GM23338 (cell line): ENCODE measurements at regions not wholly inside any gene's neighbourhood (a gene's known extent, or its start where the extent isn't known, plus 50 kb on each side); places are given as distances from the start of the nearest gene placed in this dataset.

ENCODE experiments used
- ATAC-seq: fragments of 200-7000 bp; cut with Tn5 transposase; 3 replicates; pipeline ENCODE4 v1.9.1; 2020
- DNase-seq: peaks from one replicate; pipeline ENCODE4 v3.0.0-alpha.2; 2015; ENCODE audit warnings: low spot score
- H2AFZ ChIP-seq: fragments of 200-600 bp; sonication (generic); 2 replicates; pipeline ENCODE4 v1.8.0; 2016; ENCODE audit warnings: antibody characterized with exemption, mild to moderate bottlenecking, moderate library complexity
- H3F3A ChIP-seq: fragments of 200-600 bp; sonication (generic); replicated peaks from 2 replicates; pipeline ENCODE4 v1.8.0; 2017; ENCODE audit warnings: antibody characterized with exemption, mixed run types, low read depth
- H3K27ac ChIP-seq: fragments of 200-600 bp; sonication (generic); 2 replicates; pipeline ENCODE4 v1.6.1; 2016; ENCODE audit warnings: low read depth
- H3K27me3 ChIP-seq: fragments of 200-600 bp; sonication (generic); 2 replicates; pipeline ENCODE4 v1.8.0; 2016; ENCODE audit warnings: mild to moderate bottlenecking, mixed run types, moderate library complexity; ENCODE audit not compliant: insufficient read depth
- H3K36me3 ChIP-seq: fragments of 200-600 bp; sonication (generic); 2 replicates; pipeline ENCODE4 v1.8.0; 2016; ENCODE audit warnings: mild to moderate bottlenecking; ENCODE audit not compliant: insufficient read depth
- H3K4me1 ChIP-seq: fragments of 200-600 bp; sonication (generic); 2 replicates; pipeline ENCODE4 v1.8.0; 2016; ENCODE audit warnings: mild to moderate bottlenecking, moderate library complexity; ENCODE audit not compliant: insufficient read depth
- H3K4me2 ChIP-seq: fragments of 200-600 bp; sonication (generic); 2 replicates; pipeline ENCODE4 v1.7.1; 2017; ENCODE audit warnings: mixed run types
- H3K4me3 ChIP-seq: fragments of 200-600 bp; sonication (generic); 2 replicates; pipeline ENCODE4 v1.6.1; 2016; ENCODE audit warnings: mixed run types
- H3K79me2 ChIP-seq: fragments of 200-600 bp; sonication (generic); replicated peaks from 2 replicates; pipeline ENCODE4 v1.8.0; 2017; ENCODE audit warnings: mild to moderate bottlenecking; ENCODE audit not compliant: insufficient read depth
- H3K9me2 ChIP-seq: fragments of 200-600 bp; sonication (generic); 2 replicates; pipeline ENCODE4 v1.8.0; 2017; ENCODE audit not compliant: insufficient read depth
- H4K20me1 ChIP-seq: fragments of 200-600 bp; sonication (generic); replicated peaks from 2 replicates; pipeline ENCODE4 v1.8.0; 2017; ENCODE audit warnings: mild to moderate bottlenecking; ENCODE audit not compliant: insufficient read depth
- H3K27ac Mint-ChIP-seq: 2 replicates; pipeline ENCODE4 v1.8.0; 2020; ENCODE audit warnings: inconsistent platforms, mild to moderate bottlenecking, moderate library complexity, mixed read lengths
- H3K27me3 Mint-ChIP-seq: 3 replicates; pipeline ENCODE4 v1.8.0; 2022; ENCODE audit warnings: low read depth, mild to moderate bottlenecking, moderate library complexity, mixed read lengths, inconsistent platforms; ENCODE audit not compliant: insufficient read depth, poor library complexity
- H3K36me3 Mint-ChIP-seq: 3 replicates; pipeline ENCODE4 v1.8.0; 2021; ENCODE audit warnings: low read depth, mild to moderate bottlenecking, inconsistent platforms, moderate library complexity, mixed read lengths
- H3K4me1 Mint-ChIP-seq: 3 replicates; pipeline ENCODE4 v1.8.0; 2020; ENCODE audit warnings: mild to moderate bottlenecking, inconsistent platforms, mixed read lengths
- H3K4me3 Mint-ChIP-seq: 3 replicates; pipeline ENCODE4 v1.8.0; 2021; ENCODE audit warnings: moderate library complexity, mild to moderate bottlenecking, inconsistent platforms, mixed read lengths
- H3K9me3 Mint-ChIP-seq: 3 replicates; pipeline ENCODE4 v1.8.0; 2020; ENCODE audit warnings: moderate library complexity, mild to moderate bottlenecking, inconsistent platforms, mixed read lengths
- JUNB ChIP-seq: IDR thresholded peaks from one replicate; pipeline ENCODE4 v1.6.1; 2016; ENCODE audit warnings: antibody characterized with exemption; ENCODE audit not compliant: unreplicated experiment
- POLR2AphosphoS5 ChIP-seq: IDR thresholded peaks from 2 replicates; pipeline ENCODE4 v1.6.1; 2016; ENCODE audit warnings: antibody characterized with exemption, low read depth
- STAT1 ChIP-seq: IDR thresholded peaks from one replicate; pipeline ENCODE4 v1.6.1; 2016; ENCODE audit warnings: antibody characterized with exemption; ENCODE audit not compliant: unreplicated experiment
- ZNF114 ChIP-seq: fragments of 250-450 bp; sonication (Bioruptor Pico); IDR thresholded peaks from 2 replicates; pipeline ENCODE4 v1.5.0; 2020; ENCODE audit warnings: mild to moderate bottlenecking, moderate library complexity
- TF ChIP-seq, protein P1 (sequence below): IDR thresholded peaks from 2 replicates; pipeline ENCODE4 v1.6.1; 2016; ENCODE audit warnings: antibody characterized with exemption
- TF ChIP-seq, protein P2 (sequence below), 2 experiments: fragments of 200-600 bp in 1 of 2; sonication (generic) in 1 of 2; conservative IDR thresholded peaks; 2 replicates each; pipeline versions ENCODE4 v1.5.1 to v1.6.1; 2016 to 2017; ENCODE audit warnings: antibody characterized with exemption in 2 of 2, low read depth in 2 of 2, mild to moderate bottlenecking in 2 of 2, moderate library complexity in 1 of 2
- TF ChIP-seq, protein P3 (sequence below): fragments of 250-450 bp; sonication (Bioruptor Pico); IDR thresholded peaks from 2 replicates; pipeline ENCODE4 v1.5.0; 2020; ENCODE audit warnings: mild to moderate bottlenecking, moderate library complexity

DNA sequence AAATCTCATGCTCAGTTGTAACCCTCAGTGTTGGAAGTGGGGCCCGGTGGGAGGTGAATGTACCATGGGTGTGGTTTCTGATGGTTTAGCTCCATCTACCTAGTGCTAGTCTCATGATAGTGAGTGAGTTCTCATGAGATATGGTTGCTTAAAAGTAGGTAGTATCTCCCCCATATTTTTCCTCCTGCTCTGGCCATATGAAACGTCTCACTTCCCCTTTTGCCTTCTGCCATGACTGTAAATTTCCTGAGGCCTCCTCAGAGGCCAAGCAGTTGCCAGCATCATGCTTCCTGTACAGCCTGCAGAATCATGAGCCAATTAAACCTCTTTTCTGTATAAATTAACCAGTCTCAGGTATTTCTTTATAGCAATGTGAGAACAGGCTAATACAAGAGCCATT, 62.8 kb upstream of the RNF152 start:
- no peaks in the 10 kb centered on the region for H3K36me3 ChIP-seq
- H3K4me1 ChIP-seq = peaks cover 4% of the 10 kb centered on the region; the same call in 1 of the 2 replicates
- TF ChIP-seq, protein P1, sequence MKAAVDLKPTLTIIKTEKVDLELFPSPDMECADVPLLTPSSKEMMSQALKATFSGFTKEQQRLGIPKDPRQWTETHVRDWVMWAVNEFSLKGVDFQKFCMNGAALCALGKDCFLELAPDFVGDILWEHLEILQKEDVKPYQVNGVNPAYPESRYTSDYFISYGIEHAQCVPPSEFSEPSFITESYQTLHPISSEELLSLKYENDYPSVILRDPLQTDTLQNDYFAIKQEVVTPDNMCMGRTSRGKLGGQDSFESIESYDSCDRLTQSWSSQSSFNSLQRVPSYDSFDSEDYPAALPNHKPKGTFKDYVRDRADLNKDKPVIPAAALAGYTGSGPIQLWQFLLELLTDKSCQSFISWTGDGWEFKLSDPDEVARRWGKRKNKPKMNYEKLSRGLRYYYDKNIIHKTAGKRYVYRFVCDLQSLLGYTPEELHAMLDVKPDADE = no peak
- TF ChIP-seq STAT1 = no peak
- no peak for TF ChIP-seq JUNB
- no peak for TF ChIP-seq POLR2AphosphoS5
- TF ChIP-seq, protein P2, sequence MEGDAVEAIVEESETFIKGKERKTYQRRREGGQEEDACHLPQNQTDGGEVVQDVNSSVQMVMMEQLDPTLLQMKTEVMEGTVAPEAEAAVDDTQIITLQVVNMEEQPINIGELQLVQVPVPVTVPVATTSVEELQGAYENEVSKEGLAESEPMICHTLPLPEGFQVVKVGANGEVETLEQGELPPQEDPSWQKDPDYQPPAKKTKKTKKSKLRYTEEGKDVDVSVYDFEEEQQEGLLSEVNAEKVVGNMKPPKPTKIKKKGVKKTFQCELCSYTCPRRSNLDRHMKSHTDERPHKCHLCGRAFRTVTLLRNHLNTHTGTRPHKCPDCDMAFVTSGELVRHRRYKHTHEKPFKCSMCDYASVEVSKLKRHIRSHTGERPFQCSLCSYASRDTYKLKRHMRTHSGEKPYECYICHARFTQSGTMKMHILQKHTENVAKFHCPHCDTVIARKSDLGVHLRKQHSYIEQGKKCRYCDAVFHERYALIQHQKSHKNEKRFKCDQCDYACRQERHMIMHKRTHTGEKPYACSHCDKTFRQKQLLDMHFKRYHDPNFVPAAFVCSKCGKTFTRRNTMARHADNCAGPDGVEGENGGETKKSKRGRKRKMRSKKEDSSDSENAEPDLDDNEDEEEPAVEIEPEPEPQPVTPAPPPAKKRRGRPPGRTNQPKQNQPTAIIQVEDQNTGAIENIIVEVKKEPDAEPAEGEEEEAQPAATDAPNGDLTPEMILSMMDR (conservative IDR thresholded peaks at IDR 0.05; ENCODE audit: low read depth in 2 of 2) = no peak
- no peak for TF ChIP-seq ZNF114 (CRISPR knock-in tag)
- H3K27ac ChIP-seq = no peak overlapping the region
- no peaks in the 10 kb centered on the region for H4K20me1 ChIP-seq
- no peak overlapping the region for H3K4me2 ChIP-seq
- H3K27ac Mint-ChIP-seq = no peak overlapping the region
- no peak overlapping the region for H3K4me3 Mint-ChIP-seq
- ATAC-seq (no peak), DNase-seq (no peak)
- no peaks in the 10 kb centered on the region for H3K36me3 Mint-ChIP-seq
- H3K27me3 Mint-ChIP-seq = peaks cover 6% of the 10 kb centered on the region
- peaks cover 14% of the 10 kb centered on the region for H3K4me1 Mint-ChIP-seq
- H3K9me3 Mint-ChIP-seq = no peaks in the 10 kb centered on the region
- 0 out of 2 replicates have a peak, but pooled peaks cover 4% of the 10 kb centered on the region for H3K9me2 ChIP-seq
- no peaks in the 10 kb centered on the region for H3K27me3 ChIP-seq
- H3K79me2 ChIP-seq = no peaks in the 10 kb centered on the region
- no peak overlapping the region for H3K4me3 ChIP-seq
- no peaks in the 10 kb centered on the region for H3F3A ChIP-seq
- H2AFZ ChIP-seq = peak overlapping the region; percentile 28; the same call in 1 of the 2 replicates

DNA sequence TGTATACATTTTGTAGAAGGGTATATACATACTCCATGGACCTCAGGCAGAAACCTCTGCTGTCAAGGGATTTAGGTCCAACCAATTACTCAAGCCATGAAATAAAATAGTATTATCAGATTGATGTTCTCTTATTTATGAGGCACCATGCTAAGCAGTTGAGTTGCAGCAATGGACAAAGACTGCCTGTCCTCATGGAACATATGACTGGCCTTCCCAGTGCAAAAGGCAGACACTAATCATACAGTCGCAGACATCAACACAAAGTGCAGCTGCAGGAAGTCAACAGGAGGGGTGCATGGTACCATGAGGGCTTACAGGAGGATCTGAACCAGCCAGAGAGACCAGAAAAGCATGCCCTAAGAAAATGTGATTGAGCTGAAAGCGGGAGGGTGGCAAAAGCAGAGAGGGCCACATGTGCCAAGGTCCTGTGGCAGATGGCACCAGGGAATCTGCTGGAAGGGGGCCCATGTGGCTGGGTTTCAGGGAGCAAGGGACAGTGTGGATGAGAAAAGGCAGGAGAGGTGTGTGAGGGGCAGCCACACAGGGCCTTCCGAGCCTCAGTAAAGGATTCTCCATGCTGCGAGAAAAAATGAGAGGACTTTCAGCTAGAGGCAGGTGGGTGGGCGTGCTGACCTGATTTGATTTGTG, 61.4 kb upstream of the RNF152 start:
- no peak overlapping the region for H3K27ac Mint-ChIP-seq
- H3K27me3 Mint-ChIP-seq = peaks cover 6% of the 10 kb centered on the region
- Histone ChIP-seq H3K4me3 (no peak overlapping the region), H3K79me2 (no peaks in the 10 kb centered on the region), H3K27me3 (no peaks in the 10 kb centered on the region), H3K27ac (no peak overlapping the region), H3K4me1 (peaks cover 4% of the 10 kb centered on the region; the same call in 1 of the 2 replicates), H3K36me3 (no peaks in the 10 kb centered on the region), H4K20me1 (no peaks in the 10 kb centered on the region), H3F3A (no peaks in the 10 kb centered on the region), H3K9me2 (0 out of 2 replicates have a peak, but pooled peaks cover 4% of the 10 kb centered on the region), H2AFZ (no peak overlapping the region), H3K4me2 (no peak overlapping the region)
- no peak for DNase-seq
- no peaks in the 10 kb centered on the region for H3K36me3 Mint-ChIP-seq
- no peaks in the 10 kb centered on the region; the same call in 2 of the 3 replicates for H3K9me3 Mint-ChIP-seq
- peaks cover 14% of the 10 kb centered on the region for H3K4me1 Mint-ChIP-seq
- no peak for ATAC-seq
- H3K4me3 Mint-ChIP-seq = no peak overlapping the region
- no peak for TF ChIP-seq JUNB
- TF ChIP-seq, protein P1 = no peak
- TF ChIP-seq, protein P3, sequence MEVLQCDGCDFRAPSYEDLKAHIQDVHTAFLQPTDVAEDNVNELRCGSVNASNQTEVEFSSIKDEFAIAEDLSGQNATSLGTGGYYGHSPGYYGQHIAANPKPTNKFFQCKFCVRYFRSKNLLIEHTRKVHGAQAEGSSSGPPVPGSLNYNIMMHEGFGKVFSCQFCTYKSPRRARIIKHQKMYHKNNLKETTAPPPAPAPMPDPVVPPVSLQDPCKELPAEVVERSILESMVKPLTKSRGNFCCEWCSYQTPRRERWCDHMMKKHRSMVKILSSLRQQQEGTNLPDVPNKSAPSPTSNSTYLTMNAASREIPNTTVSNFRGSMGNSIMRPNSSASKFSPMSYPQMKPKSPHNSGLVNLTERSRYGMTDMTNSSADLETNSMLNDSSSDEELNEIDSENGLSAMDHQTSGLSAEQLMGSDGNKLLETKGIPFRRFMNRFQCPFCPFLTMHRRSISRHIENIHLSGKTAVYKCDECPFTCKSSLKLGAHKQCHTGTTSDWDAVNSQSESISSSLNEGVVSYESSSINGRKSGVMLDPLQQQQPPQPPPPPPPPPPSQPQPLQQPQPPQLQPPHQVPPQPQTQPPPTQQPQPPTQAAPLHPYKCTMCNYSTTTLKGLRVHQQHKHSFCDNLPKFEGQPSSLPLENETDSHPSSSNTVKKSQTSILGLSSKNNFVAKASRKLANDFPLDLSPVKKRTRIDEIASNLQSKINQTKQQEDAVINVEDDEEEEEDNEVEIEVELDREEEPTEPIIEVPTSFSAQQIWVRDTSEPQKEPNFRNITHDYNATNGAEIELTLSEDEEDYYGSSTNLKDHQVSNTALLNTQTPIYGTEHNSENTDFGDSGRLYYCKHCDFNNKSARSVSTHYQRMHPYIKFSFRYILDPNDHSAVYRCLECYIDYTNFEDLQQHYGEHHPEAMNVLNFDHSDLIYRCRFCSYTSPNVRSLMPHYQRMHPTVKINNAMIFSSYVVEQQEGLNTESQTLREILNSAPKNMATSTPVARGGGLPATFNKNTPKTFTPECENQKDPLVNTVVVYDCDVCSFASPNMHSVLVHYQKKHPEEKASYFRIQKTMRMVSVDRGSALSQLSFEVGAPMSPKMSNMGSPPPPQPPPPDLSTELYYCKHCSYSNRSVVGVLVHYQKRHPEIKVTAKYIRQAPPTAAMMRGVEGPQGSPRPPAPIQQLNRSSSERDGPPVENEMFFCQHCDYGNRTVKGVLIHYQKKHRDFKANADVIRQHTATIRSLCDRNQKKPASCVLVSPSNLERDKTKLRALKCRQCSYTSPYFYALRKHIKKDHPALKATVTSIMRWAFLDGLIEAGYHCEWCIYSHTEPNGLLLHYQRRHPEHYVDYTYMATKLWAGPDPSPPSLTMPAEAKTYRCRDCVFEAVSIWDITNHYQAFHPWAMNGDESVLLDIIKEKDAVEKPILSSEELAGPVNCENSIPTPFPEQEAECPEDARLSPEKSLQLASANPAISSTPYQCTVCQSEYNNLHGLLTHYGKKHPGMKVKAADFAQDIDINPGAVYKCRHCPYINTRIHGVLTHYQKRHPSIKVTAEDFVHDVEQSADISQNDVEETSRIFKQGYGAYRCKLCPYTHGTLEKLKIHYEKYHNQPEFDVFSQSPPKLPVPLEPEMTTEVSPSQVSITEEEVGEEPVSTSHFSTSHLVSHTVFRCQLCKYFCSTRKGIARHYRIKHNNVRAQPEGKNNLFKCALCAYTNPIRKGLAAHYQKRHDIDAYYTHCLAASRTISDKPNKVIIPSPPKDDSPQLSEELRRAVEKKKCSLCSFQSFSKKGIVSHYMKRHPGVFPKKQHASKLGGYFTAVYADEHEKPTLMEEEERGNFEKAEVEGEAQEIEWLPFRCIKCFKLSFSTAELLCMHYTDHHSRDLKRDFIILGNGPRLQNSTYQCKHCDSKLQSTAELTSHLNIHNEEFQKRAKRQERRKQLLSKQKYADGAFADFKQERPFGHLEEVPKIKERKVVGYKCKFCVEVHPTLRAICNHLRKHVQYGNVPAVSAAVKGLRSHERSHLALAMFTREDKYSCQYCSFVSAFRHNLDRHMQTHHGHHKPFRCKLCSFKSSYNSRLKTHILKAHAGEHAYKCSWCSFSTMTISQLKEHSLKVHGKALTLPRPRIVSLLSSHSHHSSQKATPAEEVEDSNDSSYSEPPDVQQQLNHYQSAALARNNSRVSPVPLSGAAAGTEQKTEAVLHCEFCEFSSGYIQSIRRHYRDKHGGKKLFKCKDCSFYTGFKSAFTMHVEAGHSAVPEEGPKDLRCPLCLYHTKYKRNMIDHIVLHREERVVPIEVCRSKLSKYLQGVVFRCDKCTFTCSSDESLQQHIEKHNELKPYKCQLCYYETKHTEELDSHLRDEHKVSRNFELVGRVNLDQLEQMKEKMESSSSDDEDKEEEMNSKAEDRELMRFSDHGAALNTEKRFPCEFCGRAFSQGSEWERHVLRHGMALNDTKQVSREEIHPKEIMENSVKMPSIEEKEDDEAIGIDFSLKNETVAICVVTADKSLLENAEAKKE (CRISPR knock-in tag) = no peak
- no peak for TF ChIP-seq STAT1
